HepG2 (cell line): ENCODE measurements at regions not wholly inside any gene's neighbourhood (a gene's known extent, or its start where the extent isn't known, plus 50 kb on each side); places are given as distances from the start of the nearest gene placed in this dataset.

Experiments
- POLR2AphosphoS5 ChIP-seq: IDR thresholded peaks from 2 replicates; pipeline ENCODE4 v1.6.1; 2012; ENCODE audit warnings: low read depth, low read length
- RBM39 ChIP-seq: fragments of 200-400 bp; formaldehyde crosslinking; IDR thresholded peaks from one replicate; pipeline ENCODE4 v1.6.1; 2018; ENCODE audit warnings: antibody characterized with exemption, mild to moderate bottlenecking, low read depth, low read length; ENCODE audit not compliant: poor library complexity, severe bottlenecking
- SMAD3 ChIP-seq: sonication (generic); formaldehyde crosslinking; IDR thresholded peaks from 2 replicates; pipeline ENCODE4 v1.4.0; 2020; ENCODE audit warnings: missing genetic modification reagents
- SP5 ChIP-seq: IDR thresholded peaks from 2 replicates; pipeline ENCODE4 v1.6.1; 2016; ENCODE audit warnings: low read depth, borderline replicate concordance
- ZHX1 ChIP-seq: sonication (generic); formaldehyde crosslinking; IDR thresholded peaks from 2 replicates; pipeline ENCODE4 v1.8.1; 2022; ENCODE audit warnings: low read depth, mild to moderate bottlenecking, missing genetic modification reagents
- ZNF572 ChIP-seq: sonication (generic); formaldehyde crosslinking; IDR thresholded peaks from 2 replicates; pipeline ENCODE4 v1.5.1; 2020; ENCODE audit warnings: mild to moderate bottlenecking, missing genetic modification reagents

GRCh38 chr6:143585716-143586115, 74.2 kb upstream of the FUCA2 start:
- no peak for TF ChIP-seq SMAD3
- no peak for TF ChIP-seq POLR2AphosphoS5
- TF ChIP-seq SP5 (CRISPR knock-in tag) = no peak
- no peak for TF ChIP-seq ZHX1 (CRISPR knock-in tag)
- TF ChIP-seq RBM39 = no peak
- TF ChIP-seq ZNF572 (CRISPR knock-in tag) = no peak
